Endothelial cell of umbilical vein (primary cell): ENCODE measurements at regions not wholly inside any gene's neighbourhood (a gene's known extent, or its start where the extent isn't known, plus 50 kb on each side); places are given as distances from the start of the nearest gene placed in this dataset.

Experiments
- CTCF ChIP-seq, 2 donors: IDR thresholded peaks; 1 replicate in 1 of 2; 2 replicates in 1 of 2; pipeline ENCODE4 v1.5.1; 2011; ENCODE audit warnings: low read length in 2 of 2, mild to moderate bottlenecking in 2 of 2, moderate library complexity in 2 of 2, control low read depth in 1 of 2, inconsistent platforms in 1 of 2, low read depth in 1 of 2; ENCODE audit not compliant: insufficient read depth in 1 of 2; ENCODE audit errors: extremely low read depth in 1 of 2
- GATA2 ChIP-seq: IDR thresholded peaks from 2 replicates; pipeline ENCODE4 v1.7.0; 2011; ENCODE audit warnings: low read depth, mild to moderate bottlenecking, moderate library complexity, mixed read lengths, low read length; ENCODE audit not compliant: insufficient read length, insufficient read depth
- POLR2A ChIP-seq: IDR thresholded peaks from 2 replicates; pipeline ENCODE4 v1.6.1; 2012; ENCODE audit warnings: low read depth, mild to moderate bottlenecking, control low read depth, low read length

DNA sequence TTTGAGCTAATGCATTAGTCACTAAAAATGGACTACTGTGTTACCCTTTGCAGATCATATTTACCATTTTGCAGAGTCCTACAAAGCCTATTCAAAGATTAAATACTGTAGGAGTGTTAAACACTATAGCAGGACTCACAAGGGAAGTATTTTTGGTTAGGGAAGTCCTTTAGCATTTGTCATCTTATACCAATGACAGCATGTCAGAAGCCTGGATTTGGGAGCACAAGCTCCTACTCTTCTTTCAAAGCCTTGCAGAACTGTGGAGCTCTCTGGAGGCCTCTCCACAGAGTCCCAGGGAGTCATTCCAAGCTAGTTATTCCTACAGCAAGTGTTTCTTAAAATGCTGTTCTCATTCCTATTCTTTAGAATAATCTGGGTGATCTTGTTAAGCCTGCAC, 288.8 kb downstream of the PIK3R1 start:
- no peak for TF ChIP-seq GATA2
- TF ChIP-seq POLR2A, result no peak
- no peak for TF ChIP-seq CTCF (IDR thresholded peaks at IDR 0.05; ENCODE audit: extremely low read depth in 1 of 2, insufficient read depth in 1 of 2, low read depth in 1 of 2, low read length in 2 of 2)
